ENCODE measurements at regions not wholly inside any gene's neighbourhood (a gene's known extent, or its start where the extent isn't known, plus 50 kb on each side); places are given as distances from the start of the nearest gene placed in this dataset.

DNA sequence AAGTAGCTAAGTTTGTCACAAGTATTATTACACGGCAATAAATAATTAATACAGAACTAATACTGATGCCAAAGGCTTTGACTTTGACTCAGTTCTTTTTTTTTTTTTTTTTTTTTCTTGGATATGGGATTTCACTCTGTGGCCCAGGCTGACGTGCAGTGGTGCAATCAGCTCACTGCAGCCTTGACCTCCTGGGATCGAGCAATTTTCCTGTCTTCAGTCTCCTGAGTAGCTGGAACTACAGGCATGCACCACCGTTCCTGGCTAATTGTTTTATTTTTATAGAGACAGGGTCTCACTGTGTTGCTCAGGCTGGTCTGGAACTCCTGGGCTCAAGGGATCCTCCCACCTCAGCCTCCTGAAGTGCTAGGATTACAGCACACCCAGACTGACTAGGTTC, 284.5 kb downstream of the SS18 start:
- intact Hi-C loops (cut with micrococcal nuclease) = no loop called here
- no peaks in the 10 kb centered on the region for H4K20me1 ChIP-seq (ENCODE audit: control insufficient read depth, insufficient read depth, low read length, poor library complexity, severe bottlenecking)
- ChIA-PET CTCF (no interaction called here), POLR2A (no interaction called here)
- Mint-ChIP-seq H3K27me3 (no peaks in the 10 kb centered on the region), H3K9me3 (ENCODE audit: insufficient read depth) (no peaks in the 10 kb centered on the region), H3K4me3 (no peak overlapping the region), H3K27ac (no peak overlapping the region), H3K4me1 (no peaks in the 10 kb centered on the region)
- no peak overlapping the region for H3K27ac ChIP-seq (ENCODE audit: low read length in 2 of 2)
- H3K79me2 ChIP-seq (ENCODE audit: control insufficient read depth, insufficient read depth, low read length) = no peaks in the 10 kb centered on the region
- no peaks in the 10 kb centered on the region for H3K4me1 ChIP-seq (ENCODE audit: control insufficient read depth in 2 of 2, insufficient read depth in 2 of 2, low read length in 2 of 2)
- no peak overlapping the region for H3K4me2 ChIP-seq (replicated peaks; ENCODE audit: low read depth, low read length, poor library complexity, severe bottlenecking)
- DNase-seq (no peak), ATAC-seq (ENCODE audit: low read depth) (no peak)
- no peak overlapping the region for H3K9ac ChIP-seq (ENCODE audit: low read length)
- H3K27me3 ChIP-seq (replicated peaks in 1 of 4; ENCODE audit: control extremely low read depth in 1 of 4, control insufficient read depth in 3 of 4, insufficient read depth in 4 of 4, low read length in 3 of 4) = no peaks in the 10 kb centered on the region
- H3K9me3 ChIP-seq (ENCODE audit: control extremely low read depth in 1 of 3, control insufficient read depth in 2 of 3, insufficient read depth in 1 of 3, low read length in 2 of 3) = no peaks in the 10 kb centered on the region
- H2AFZ ChIP-seq (ENCODE audit: insufficient read depth, low read depth, low read length, poor library complexity, severe bottlenecking) = no peak overlapping the region
- no peak overlapping the region for H3K4me3 ChIP-seq (ENCODE audit: control extremely low read depth in 1 of 5, extremely low read depth in 1 of 5, insufficient read depth in 1 of 5, low read depth in 2 of 5, low read length in 4 of 5)
- 93% methylated on average over 2 of the region's 4 CpGs for WGBS (ENCODE audit: insufficient coverage)
- TF ChIP-seq, protein P1, sequence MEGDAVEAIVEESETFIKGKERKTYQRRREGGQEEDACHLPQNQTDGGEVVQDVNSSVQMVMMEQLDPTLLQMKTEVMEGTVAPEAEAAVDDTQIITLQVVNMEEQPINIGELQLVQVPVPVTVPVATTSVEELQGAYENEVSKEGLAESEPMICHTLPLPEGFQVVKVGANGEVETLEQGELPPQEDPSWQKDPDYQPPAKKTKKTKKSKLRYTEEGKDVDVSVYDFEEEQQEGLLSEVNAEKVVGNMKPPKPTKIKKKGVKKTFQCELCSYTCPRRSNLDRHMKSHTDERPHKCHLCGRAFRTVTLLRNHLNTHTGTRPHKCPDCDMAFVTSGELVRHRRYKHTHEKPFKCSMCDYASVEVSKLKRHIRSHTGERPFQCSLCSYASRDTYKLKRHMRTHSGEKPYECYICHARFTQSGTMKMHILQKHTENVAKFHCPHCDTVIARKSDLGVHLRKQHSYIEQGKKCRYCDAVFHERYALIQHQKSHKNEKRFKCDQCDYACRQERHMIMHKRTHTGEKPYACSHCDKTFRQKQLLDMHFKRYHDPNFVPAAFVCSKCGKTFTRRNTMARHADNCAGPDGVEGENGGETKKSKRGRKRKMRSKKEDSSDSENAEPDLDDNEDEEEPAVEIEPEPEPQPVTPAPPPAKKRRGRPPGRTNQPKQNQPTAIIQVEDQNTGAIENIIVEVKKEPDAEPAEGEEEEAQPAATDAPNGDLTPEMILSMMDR (IDR thresholded peaks at IDR 0.05) = no peak
- TF ChIP-seq EZH2 (IDR thresholded peaks at IDR 0.05; ENCODE audit: borderline replicate concordance, insufficient read depth, low read depth, low read length, poor library complexity, severe bottlenecking) = no peak
- H3K36me3 ChIP-seq (replicated peaks in 1 of 2; ENCODE audit: control extremely low read depth in 1 of 2, control insufficient read depth in 1 of 2, extremely low read depth in 1 of 2, insufficient read depth in 2 of 2, low read length in 1 of 2) = no peaks in the 10 kb centered on the region

DNA sequence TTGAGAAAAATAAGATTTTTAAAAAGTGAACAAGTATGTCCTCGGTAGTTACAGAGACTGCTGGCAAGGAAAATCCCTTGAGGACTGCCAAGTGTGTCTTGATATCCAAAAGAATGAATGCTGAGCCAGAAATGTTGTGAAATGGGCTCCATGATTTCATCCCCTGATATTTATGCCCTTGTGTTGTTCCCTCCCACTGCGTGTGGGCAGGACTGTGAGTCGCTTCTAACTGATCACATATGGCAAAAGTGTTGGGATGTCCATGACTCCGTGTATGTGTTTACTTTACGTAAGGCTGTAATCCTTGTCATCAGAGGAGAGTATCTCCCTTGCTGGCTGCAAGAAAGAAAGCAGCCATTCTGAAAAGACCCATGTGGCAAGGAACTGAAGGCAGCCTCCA, 285.1 kb downstream of the SS18 start:
- Histone ChIP-seq H3K27me3 (replicated peaks in 1 of 4; ENCODE audit: control extremely low read depth in 1 of 4, control insufficient read depth in 3 of 4, insufficient read depth in 4 of 4, low read length in 3 of 4) (no peaks in the 10 kb centered on the region), H3K79me2 (ENCODE audit: control insufficient read depth, insufficient read depth, low read length) (no peaks in the 10 kb centered on the region), H3K4me1 (ENCODE audit: control insufficient read depth in 2 of 2, insufficient read depth in 2 of 2, low read length in 2 of 2) (no peaks in the 10 kb centered on the region), H3K4me3 (ENCODE audit: control extremely low read depth in 1 of 5, extremely low read depth in 1 of 5, insufficient read depth in 1 of 5, low read depth in 2 of 5, low read length in 4 of 5) (no peak overlapping the region), H3K9ac (ENCODE audit: low read length) (no peak overlapping the region), H4K20me1 (ENCODE audit: control insufficient read depth, insufficient read depth, low read length, poor library complexity, severe bottlenecking) (no peaks in the 10 kb centered on the region), H3K36me3 (replicated peaks in 1 of 2; ENCODE audit: control extremely low read depth in 1 of 2, control insufficient read depth in 1 of 2, extremely low read depth in 1 of 2, insufficient read depth in 2 of 2, low read length in 1 of 2) (no peaks in the 10 kb centered on the region), H3K4me2 (replicated peaks; ENCODE audit: low read depth, low read length, poor library complexity, severe bottlenecking) (no peak overlapping the region), H2AFZ (ENCODE audit: insufficient read depth, low read depth, low read length, poor library complexity, severe bottlenecking) (no peak overlapping the region), H3K27ac (ENCODE audit: low read length in 2 of 2) (no peak overlapping the region), H3K9me3 (ENCODE audit: control extremely low read depth in 1 of 3, control insufficient read depth in 2 of 3, insufficient read depth in 1 of 3, low read length in 2 of 3) (no peaks in the 10 kb centered on the region)
- intact Hi-C loops (cut with micrococcal nuclease) = no loop called here
- Mint-ChIP-seq H3K27ac (no peak overlapping the region), H3K27me3 (no peaks in the 10 kb centered on the region), H3K4me1 (no peaks in the 10 kb centered on the region), H3K4me3 (no peak overlapping the region), H3K9me3 (ENCODE audit: insufficient read depth) (no peaks in the 10 kb centered on the region)
- ATAC-seq (ENCODE audit: low read depth) (no peak), DNase-seq (no peak)
- CTCF ChIA-PET = no interaction called here
- POLR2A ChIA-PET = no interaction called here
- WGBS (ENCODE audit: insufficient coverage) = 100% methylated on average over 4 of the region's 5 CpGs
- TF ChIP-seq EZH2 (IDR thresholded peaks at IDR 0.05; ENCODE audit: borderline replicate concordance, insufficient read depth, low read depth, low read length, poor library complexity, severe bottlenecking) = no peak
- TF ChIP-seq, protein P1 (IDR thresholded peaks at IDR 0.05) = no peak

All from B cell (primary cell).